Left lung (tissue), 4 donors: ENCODE measurements at regions not wholly inside any gene's neighbourhood (a gene's known extent, or its start where the extent isn't known, plus 50 kb on each side); places are given as distances from the start of the nearest gene placed in this dataset.

Experiments
- ATAC-seq: fragments of 200-7000 bp; cut with Tn5 transposase; one replicate; pipeline ENCODE4 v1.9.1; 2020; ENCODE audit warnings: moderate library complexity
- DNase-seq, 4 donors: peaks; one replicate each; pipeline ENCODE4 v3.0.0-alpha.2; 2013 to 2020
- H3K27ac ChIP-seq, 2 donors: fragments of 200-600 bp; sonication (generic) in 1 of 2; one replicate each; pipeline versions ENCODE4 v1.5.0 to v1.8.0; 2020 to 2021
- H3K27me3 ChIP-seq, 2 donors: fragments of 200-600 bp; sonication (generic) in 1 of 2; one replicate each; pipeline versions ENCODE4 v1.5.0 to v1.8.0; 2020 to 2021
- H3K36me3 ChIP-seq, 2 donors: fragments of 200-600 bp; sonication (generic) in 1 of 2; one replicate each; pipeline versions ENCODE4 v1.5.0 to v1.8.0; 2020 to 2021
- H3K4me1 ChIP-seq, 2 donors: fragments of 200-600 bp; one replicate each; pipeline ENCODE4 v1.8.0; 2021
- H3K4me3 ChIP-seq, 2 donors: fragments of 200-600 bp; sonication (generic) in 1 of 2; one replicate each; pipeline versions ENCODE4 v1.5.0 to v1.8.0; 2020 to 2021; ENCODE audit warnings: mild to moderate bottlenecking in 1 of 2
- H3K9me3 ChIP-seq, 2 donors: fragments of 200-600 bp; sonication (generic) in 1 of 2; one replicate each; pipeline versions ENCODE4 v1.5.0 to v1.8.0; 2020 to 2021
- intact Hi-C, 2 donors: fragments of 100-400 bp; cut with DNase I; formaldehyde crosslinking; loops; one replicate each; pipeline versions ENCODE4 v1.11.2 to v1.14.2; 2022
- TF ChIP-seq, protein P1 (sequence below), 2 donors: fragments of 200-600 bp; sonication (generic) in 1 of 2; IDR thresholded peaks; one replicate each; pipeline versions ENCODE4 v1.5.0 to v1.8.0; 2021; ENCODE audit warnings: antibody characterized with exemption in 2 of 2
- donor health status: DM: no; HTN: yes; CAD: no.
- donor health status: DM: no; HTN: no; CAD: no.

DNA sequence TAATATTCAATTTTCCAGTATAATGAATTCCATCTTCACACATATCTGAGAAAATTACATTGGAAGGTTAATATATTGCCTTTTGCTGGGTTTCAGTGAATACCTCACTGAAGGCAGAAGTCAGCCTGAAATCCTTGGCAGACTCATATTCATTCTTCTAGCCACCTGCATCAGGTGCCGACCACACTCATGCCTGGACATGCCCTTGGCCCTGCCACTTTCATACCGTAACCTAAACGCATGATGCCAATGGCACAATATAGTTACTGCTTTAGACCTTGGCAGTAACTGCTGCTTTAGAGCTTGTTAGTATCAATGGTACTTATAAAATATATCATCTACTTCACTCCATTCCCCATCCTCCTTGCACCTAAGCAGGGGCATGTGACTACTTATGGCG lies 817.6 kb upstream of the CDH8 start:
- H3K9me3 ChIP-seq, result peaks cover 0 to 2% of the 10 kb centered on the region in 2 donors
- H3K27me3 ChIP-seq, result no peaks in the 10 kb centered on the region
- H3K4me1 ChIP-seq, result no peaks in the 10 kb centered on the region
- ATAC-seq (no peak), DNase-seq (no peak)
- H3K4me3 ChIP-seq, result no peak overlapping the region
- intact Hi-C loops, result no loop called here
- H3K27ac ChIP-seq, result no peak overlapping the region
- TF ChIP-seq, protein P1, sequence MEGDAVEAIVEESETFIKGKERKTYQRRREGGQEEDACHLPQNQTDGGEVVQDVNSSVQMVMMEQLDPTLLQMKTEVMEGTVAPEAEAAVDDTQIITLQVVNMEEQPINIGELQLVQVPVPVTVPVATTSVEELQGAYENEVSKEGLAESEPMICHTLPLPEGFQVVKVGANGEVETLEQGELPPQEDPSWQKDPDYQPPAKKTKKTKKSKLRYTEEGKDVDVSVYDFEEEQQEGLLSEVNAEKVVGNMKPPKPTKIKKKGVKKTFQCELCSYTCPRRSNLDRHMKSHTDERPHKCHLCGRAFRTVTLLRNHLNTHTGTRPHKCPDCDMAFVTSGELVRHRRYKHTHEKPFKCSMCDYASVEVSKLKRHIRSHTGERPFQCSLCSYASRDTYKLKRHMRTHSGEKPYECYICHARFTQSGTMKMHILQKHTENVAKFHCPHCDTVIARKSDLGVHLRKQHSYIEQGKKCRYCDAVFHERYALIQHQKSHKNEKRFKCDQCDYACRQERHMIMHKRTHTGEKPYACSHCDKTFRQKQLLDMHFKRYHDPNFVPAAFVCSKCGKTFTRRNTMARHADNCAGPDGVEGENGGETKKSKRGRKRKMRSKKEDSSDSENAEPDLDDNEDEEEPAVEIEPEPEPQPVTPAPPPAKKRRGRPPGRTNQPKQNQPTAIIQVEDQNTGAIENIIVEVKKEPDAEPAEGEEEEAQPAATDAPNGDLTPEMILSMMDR (IDR thresholded peaks at IDR 0.05), result no peak
- H3K36me3 ChIP-seq, result no peaks in the 10 kb centered on the region

DNA sequence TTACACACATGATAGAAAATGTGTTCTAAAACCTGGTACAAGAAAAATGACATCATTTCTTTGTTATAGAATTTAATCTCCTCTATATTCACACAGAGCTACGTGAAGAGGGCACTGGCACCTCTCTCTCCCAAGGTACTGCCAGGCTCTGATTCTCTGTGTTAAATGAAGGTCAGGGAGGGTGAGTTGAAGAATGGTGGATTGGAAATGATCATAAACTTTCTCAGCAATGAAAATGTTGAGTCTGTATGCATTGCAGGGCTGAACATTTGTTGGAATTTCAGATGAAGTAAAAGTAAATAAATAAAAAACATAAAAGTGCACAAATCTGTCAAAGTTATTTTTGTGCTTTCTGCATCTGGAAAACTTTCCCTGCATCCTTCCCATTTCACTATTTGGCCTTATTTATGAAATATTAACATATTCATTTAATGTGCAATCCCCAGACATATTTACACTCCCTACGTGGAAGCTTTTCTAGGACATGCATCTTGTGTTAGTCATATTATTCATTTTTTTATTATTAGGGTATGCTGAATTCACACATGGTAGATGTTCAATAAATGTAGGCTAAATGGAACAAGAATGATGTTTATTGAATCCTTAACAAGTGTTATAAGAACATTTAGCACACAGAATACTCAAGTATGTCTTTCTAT lies 810.3 kb upstream of the CDH8 start:
- ATAC-seq (no peak), DNase-seq (no peak)
- no peak overlapping the region for H3K4me3 ChIP-seq
- no peaks in the 10 kb centered on the region for H3K4me1 ChIP-seq
- H3K36me3 ChIP-seq, result no peaks in the 10 kb centered on the region
- H3K9me3 ChIP-seq, result no peaks in the 10 kb centered on the region
- H3K27ac ChIP-seq, result no peak overlapping the region
- H3K27me3 ChIP-seq, result no peaks in the 10 kb centered on the region
- intact Hi-C loops, result no loop called here
- TF ChIP-seq, protein P1 (IDR thresholded peaks at IDR 0.05), result no peak

DNA sequence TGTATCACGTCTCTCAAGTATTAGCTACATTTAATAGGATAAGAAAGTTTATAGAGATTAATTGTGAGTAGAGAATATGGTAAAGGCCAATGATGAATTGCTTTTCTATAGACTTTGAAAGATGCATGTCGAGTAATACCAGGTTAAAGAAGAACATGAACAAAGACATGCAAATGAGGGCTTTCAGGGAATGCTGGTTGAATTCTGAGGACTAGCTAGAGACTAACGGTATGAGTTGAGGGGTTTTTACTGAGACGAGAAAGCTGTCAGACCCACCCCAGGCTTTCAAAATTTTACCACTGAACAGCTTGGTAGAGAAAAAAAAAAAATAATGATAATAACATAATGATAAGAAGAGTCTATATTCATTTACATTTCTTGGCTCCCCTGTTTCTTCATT lies 796.0 kb upstream of the CDH8 start:
- DNase-seq, result no peak
- no peaks in the 10 kb centered on the region for H3K4me1 ChIP-seq
- TF ChIP-seq, protein P1 (IDR thresholded peaks at IDR 0.05), result no peak
- H3K27ac ChIP-seq, result no peak overlapping the region
- no peak overlapping the region for H3K4me3 ChIP-seq
- no peaks in the 10 kb centered on the region for H3K36me3 ChIP-seq
- no peaks in the 10 kb centered on the region for H3K9me3 ChIP-seq
- no peaks in the 10 kb centered on the region for H3K27me3 ChIP-seq
- intact Hi-C loops, result no loop called here
- ATAC-seq, result no peak

DNA sequence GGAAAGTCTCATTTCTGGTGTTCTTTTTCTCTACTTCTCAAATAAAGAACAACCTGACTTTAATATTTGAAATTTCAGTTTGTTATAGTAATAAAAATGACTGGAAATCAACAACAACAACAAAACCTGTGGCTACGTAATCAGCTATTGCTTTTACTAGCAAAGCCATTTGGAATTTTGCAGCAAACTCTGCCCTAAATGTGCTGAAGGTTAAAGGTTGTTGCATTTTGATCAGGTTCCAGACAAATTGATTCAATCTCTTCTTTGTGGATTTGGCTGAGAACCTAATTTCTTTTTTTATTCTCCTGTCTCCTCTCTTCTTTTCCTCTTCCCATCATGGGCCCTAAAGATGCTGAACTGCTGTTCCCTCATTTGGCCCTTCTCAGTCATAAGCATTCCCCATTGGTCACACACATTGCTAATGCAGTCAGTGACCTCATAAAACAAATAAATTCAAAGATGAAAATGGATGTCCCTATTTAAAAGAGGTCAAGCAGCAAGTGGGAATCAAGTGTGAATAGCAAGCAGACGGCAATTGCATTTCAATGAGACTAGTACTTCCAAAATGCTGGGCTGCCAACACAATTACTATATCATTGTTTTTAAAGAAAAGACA lies 795.1 kb upstream of the CDH8 start:
- intact Hi-C loops, result no loop called here
- TF ChIP-seq, protein P1 (IDR thresholded peaks at IDR 0.05), result no peak
- no peaks in the 10 kb centered on the region for H3K9me3 ChIP-seq

DNA sequence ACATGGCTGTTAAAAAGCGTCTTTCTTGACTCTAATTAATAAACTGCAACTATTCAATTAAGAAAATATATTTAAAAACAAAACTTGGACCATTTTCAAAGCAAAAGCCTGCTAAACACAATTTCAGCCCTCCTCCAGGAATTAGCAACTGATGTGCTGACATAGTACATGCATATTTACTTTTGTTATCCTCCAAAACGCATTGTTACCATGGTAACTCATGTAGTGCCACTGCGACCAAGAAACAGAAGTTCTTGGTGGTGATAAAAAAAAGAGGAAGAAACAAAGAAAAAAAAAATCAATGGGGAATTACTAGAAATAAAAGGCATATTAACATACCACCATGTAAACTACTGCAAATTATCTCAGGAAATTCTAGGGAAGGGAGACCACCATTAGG lies 793.4 kb upstream of the CDH8 start:
- no peak overlapping the region for H3K4me3 ChIP-seq
- H3K27me3 ChIP-seq, result no peaks in the 10 kb centered on the region
- no peaks in the 10 kb centered on the region for H3K36me3 ChIP-seq
- intact Hi-C loops, result no loop called here
- DNase-seq (peak in 1 of 4 donors; percentile 28), ATAC-seq (no peak)
- no peak overlapping the region for H3K27ac ChIP-seq
- H3K4me1 ChIP-seq, result no peaks in the 10 kb centered on the region
- H3K9me3 ChIP-seq, result no peaks in the 10 kb centered on the region
- TF ChIP-seq, protein P1 (IDR thresholded peaks at IDR 0.05), result no peak

More for the DNA sequence above, 795.1 kb upstream of the CDH8 start:
- Histone ChIP-seq H3K27ac (no peak overlapping the region), H3K27me3 (no peaks in the 10 kb centered on the region), H3K36me3 (no peaks in the 10 kb centered on the region), H3K4me1 (no peaks in the 10 kb centered on the region), H3K4me3 (no peak overlapping the region)
- DNase-seq, result no peak
- ATAC-seq, result no peak
